Upper lobe of left lung (tissue), 4 donors: ENCODE measurements at regions not wholly inside any gene's neighbourhood (a gene's known extent, or its start where the extent isn't known, plus 50 kb on each side); places are given as distances from the start of the nearest gene placed in this dataset.

ENCODE experiments used
- CTCF ChIP-seq, 6 experiments: fragments of 450-650 bp in 4 of 6; fragments of 200-600 bp in 2 of 6; sonication (generic) in 2 of 6; IDR thresholded peaks; one replicate each; pipeline ENCODE4 v1.5.1; 2016 to 2019; ENCODE audit warnings: antibody characterized with exemption in 6 of 6
- POLR2A ChIP-seq, 4 donors: fragments of 450-650 bp; IDR thresholded peaks; one replicate each; pipeline ENCODE4 v1.5.1; 2016 to 2017; ENCODE audit warnings: antibody characterized with exemption in 4 of 4, mild to moderate bottlenecking in 2 of 4

GRCh38 chr1:79928901-79929300, 922.4 kb upstream of the ADGRL4 start:
- TF ChIP-seq CTCF (IDR thresholded peaks at IDR 0.05), result no peak
- no peak for TF ChIP-seq POLR2A (IDR thresholded peaks at IDR 0.05)
